ENCODE measurements at regions not wholly inside any gene's neighbourhood (a gene's known extent, or its start where the extent isn't known, plus 50 kb on each side); places are given as distances from the start of the nearest gene placed in this dataset.

- no peak for DNase-seq (ENCODE audit: low read depth, low spot score)
Measured at GRCh38 chr6:148274809-148275208, 67.8 kb upstream of the SASH1 start.

GRCh38 chr6:148285205-148285604 is 57.4 kb upstream of the SASH1 start:
- no peak for DNase-seq (ENCODE audit: low read depth, low spot score)

- DNase-seq (ENCODE audit: low read depth, low spot score) = no peak
Measured at GRCh38 chr6:148286563-148286962, 56.1 kb upstream of the SASH1 start.

GRCh38 chr6:148287623-148288333 is 54.9 kb upstream of the SASH1 start:
- no peak for DNase-seq (ENCODE audit: low read depth, low spot score)

GRCh38 chr6:148288541-148288940 is 54.1 kb upstream of the SASH1 start:
- no peak for DNase-seq (ENCODE audit: low read depth, low spot score)

GRCh38 chr6:148289153-148289552 is 53.5 kb upstream of the SASH1 start:
- no peak for DNase-seq (ENCODE audit: low read depth, low spot score)

- DNase-seq (ENCODE audit: low read depth, low spot score) = no peak
Measured at GRCh38 chr6:148291876-148292275, 50.8 kb upstream of the SASH1 start.
